ENCODE measurements at regions not wholly inside any gene's neighbourhood (a gene's known extent, or its start where the extent isn't known, plus 50 kb on each side); places are given as distances from the start of the nearest gene placed in this dataset.
A peak's percentile ranks its signal among the peaks of the same experiment; 100 is the strongest.

DNA sequence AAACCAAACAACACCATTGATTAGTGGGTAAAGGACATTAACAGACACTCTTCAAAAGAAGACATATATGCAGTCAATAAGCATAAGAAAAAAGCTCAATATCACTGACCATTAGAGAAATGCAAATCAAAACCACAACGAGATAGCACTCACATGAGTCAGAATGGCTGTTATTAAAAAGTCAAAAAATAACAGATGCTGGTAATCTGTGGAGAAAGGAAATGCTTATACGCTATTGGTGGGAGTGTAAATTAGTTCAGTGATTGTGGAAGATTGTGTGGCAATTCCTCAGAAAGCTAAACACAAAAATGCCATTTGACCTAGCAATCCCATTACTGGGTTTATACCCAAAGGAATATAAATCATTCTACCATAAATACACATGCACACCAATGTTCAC is 182.6 kb downstream of the TRPC6 start:
- DNase-seq (ENCODE audit: low spot score) = no peak

DNA sequence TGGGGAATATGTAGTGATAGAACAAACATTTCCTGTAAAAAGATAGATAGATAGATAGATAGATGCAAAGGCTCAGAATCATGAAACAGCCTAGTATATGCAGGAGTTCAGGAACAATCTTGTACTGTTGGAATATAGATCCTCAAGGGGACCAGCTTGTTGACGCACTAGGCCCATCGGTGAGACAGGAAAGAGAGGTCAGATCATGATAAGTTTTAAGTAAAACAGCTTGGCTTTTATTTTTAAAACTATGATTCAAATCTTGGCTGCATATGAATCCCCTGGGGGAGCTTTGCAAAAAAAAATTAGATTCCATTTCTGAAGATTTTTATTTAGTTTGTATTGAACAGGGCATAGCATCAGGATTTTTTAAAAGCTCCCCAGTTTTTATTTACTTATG is 185.8 kb downstream of the TRPC6 start:
- no peak for DNase-seq (ENCODE audit: low spot score)

DNA sequence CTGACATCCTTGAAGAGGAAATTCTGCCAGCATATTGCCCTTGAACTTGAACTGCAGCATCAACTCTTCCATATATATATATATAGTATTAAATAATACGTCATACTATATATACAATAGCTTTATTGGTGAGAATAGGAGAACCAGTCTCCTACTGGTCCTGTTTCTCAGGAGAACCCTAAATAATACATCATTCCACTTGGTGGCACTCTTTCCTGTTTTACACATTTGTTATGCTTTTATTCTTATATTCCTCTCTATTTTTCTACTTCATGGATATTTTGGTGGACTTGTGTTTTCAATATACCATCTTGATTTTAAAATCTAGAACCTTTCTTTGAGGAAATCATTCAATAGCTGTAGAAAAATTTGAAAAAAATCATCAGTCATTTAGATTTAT is 193.3 kb downstream of the TRPC6 start:
- DNase-seq (ENCODE audit: low spot score) = peak; percentile 22

DNA sequence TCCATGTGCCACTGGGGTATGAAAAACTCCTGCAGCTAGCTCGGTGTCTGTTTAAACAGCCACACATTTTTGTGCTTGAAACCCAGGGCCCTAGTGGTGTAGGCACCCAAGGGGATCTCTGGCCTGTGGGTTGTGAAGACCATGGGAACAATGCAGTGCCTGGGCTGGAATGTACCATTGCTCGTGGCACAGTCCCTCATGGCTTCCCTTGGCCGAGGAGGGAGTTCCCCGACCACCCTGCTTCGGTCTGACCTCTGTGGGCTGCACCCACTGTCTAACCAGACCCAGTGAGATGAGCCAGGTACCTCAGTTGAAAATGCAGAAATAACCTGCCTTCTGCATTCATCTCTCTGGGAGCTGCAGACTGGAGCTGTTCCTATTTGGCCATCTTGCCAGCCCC is 214.0 kb downstream of the TRPC6 start:
- no peak for DNase-seq (ENCODE audit: low spot score)

DNA sequence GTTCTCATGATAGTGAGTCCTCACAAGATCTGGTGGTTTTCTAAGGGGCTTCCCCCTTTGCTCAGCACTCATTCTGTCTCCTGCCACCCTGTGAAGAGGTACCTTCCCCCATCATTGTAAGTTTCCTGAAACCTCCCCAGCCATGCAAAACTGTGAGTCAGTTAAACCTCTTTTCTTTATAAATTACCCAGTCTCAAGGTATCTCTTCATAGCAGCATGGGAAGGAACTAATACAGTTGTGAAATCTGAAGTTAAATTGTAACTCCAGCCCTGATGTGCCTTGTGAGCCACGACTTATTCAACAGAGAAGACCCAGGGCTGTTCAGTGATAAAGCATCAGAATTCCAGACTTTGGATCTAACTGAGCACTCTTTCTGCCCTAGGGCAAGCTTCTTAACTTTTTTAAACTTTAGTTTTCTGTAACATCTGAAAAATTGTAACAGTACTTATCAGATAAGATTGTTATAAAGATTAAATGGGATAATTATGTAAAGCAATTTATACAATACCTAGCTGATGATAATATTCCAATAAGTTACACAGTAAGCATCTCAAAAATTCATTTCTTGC is 220.0 kb downstream of the TRPC6 start:
- DNase-seq (ENCODE audit: low spot score) = no peak

DNA sequence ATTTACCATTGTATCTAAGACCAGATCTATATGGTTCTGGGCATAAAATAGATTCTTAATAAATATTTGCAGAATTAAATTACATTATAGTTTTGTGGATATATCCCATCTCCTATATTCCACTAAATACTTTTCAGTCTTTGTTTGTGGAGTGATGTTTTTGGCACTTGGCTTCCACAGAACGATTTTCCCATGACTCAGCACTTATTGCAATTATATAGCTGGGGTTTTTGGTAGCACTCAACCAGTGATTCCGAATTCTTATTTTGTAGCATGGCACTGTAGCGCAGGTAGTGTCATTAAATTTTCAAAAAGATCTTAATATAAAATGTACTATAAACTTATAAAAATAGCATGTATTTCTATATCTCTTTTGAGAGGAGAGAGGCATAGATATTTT is 221.2 kb downstream of the TRPC6 start:
- no peak for DNase-seq (ENCODE audit: low spot score)

DNA sequence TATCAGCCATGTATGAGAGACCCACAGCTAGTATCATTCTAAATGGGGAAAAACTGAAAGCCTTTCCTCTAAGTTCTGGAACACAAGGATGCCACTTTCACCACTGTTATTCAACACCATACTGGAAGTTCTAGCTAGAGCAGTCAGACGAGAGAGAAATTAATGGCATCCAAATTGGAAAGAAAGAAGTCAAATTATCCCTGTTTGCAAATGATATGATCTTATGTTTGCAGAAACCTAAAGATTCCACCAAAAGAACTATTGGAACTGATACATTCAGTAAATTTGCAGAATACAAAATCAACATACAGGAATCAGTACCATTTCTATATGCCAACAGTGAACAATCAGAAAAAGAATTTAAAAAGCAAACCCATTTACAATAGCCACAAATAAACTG is 226.0 kb downstream of the TRPC6 start:
- DNase-seq (ENCODE audit: low spot score) = no peak

DNA sequence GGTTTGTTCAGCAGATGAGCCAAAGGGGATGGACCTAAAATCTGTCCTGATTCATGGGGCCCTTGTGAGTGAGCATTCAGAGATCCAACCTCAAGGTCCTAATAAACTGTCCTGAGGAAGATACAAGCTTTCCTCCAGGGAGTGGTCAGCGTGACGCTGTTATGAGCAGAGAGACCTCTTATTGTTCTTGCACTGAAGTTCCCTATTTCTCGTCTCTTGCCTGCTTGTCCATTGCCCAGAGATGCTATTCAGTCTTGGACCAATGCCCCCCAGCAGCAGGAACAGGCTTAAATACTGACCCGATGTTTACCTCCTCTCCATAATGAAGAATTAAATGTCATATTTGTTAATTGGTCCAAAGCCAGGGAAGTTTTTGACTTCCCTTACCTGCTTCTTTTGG is 225.2 kb upstream of the PGR start:
- no peak for DNase-seq (ENCODE audit: low spot score)

DNA sequence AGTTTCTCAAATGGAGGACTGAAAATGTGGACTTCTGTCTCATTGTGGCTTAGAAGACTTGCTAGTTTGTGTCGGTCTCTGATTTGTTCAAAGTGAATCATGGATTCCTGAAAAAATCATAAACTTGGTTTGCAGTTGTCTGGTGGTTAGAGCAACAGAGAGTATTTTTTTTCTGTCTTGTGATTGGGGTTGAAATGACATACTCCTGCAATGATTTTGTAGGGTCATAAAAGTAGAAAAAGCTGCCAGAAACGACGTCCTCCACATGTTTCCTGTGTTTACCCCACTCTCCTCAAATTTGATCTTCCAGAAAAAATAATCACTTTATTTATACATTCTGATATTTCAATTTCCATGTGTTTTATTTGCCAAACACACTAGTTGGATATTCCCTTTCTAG is 219.2 kb upstream of the PGR start:
- no peak for DNase-seq (ENCODE audit: low spot score)

DNA sequence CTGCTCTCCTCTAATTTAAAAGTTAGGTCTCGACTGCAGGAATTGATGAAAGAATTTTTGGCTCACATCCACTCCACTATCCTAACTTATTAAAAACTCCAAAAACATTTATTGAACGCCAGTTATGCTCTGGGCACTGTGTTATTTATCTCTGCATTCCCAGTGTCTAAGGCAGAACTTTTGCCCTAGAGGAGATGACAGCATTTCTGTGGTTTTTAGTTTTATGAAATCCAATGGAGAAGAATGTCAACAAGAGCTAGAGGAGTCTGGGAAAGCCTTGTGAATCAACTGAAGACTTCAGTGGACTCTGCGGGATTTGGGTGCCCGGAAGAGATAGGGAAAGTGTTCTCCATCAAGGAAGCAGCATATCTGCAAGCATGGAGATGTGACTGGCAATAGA is 217.0 kb upstream of the PGR start:
- DNase-seq (ENCODE audit: low spot score) = no peak

DNA sequence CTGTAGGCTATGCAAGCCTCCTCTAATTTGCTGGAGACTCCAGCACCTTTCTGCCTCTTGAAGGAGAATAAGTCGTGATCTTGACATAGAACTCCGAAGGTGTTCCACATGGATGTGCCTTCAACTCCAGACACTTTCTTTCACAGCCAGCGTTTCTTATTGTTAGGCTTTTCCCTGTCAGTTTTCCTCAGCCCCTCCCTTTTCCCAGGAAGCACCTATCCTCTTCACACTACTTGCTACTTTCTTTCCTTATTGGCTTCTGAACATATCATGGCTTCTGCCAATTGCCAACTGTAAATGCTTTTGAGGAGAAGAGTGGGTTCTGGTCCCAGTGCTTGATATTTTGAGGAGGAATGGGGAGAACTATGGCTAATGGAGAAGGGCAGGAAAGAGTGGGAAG is 216.3 kb upstream of the PGR start:
- no peak for DNase-seq (ENCODE audit: low spot score)

DNA sequence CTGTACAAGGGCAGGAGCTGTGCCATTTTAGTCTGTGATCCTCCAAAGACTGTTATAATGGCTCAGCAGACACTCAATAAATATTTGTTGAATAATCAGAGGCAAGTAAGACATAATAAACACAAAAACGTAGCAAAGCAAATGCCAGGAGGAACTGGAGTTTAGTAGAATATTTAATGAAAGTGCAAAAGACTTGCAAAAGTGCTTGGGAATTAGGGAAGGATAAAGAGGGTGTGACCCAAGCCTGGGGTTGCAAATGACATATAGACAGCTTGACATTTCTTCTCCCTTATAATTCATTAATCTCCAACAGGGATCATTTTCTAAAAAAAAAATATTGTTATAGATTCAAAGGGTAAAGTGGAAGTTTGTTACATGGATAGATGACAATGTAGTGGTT is 212.7 kb upstream of the PGR start:
- DNase-seq (ENCODE audit: low spot score) = no peak

DNA sequence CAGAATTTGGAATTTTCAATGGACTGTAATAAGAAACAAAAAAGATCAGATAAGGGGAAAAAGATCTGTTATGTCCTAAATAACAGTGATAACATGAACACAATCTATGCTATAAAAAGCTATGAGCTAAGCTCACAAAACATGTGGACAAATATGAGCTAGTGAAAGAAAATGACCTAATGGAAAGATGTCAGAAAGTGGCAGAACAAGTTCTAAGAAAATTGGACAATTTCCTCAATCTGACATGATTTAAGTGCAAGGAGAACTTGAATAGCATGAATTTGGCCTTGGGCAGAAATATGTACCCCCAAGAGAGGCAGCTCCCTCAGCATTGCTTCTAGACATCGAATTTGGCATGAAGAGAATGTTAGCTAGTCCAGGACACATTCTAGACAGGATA is 212.0 kb upstream of the PGR start:
- no peak for DNase-seq (ENCODE audit: low spot score)

DNA sequence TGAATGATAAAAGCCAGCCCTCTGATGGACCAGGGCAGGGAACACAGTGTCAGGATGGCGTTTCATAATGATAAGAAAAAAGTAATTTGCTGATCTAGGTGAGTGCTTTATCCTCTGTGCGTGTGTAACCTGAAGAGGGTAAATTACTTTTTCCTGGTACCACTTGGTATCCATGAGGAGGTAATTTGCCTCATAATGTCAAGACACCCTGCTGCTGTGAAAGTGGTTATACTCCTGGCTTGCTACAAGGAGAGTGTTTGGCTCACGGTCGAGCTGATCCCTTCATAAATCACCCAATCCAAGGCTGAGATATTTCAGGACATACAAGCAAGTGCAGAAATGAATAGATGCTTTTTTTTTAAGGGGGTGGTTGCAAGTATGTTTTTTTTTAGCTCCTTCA is 207.2 kb upstream of the PGR start:
- no peak for DNase-seq (ENCODE audit: low spot score)

DNA sequence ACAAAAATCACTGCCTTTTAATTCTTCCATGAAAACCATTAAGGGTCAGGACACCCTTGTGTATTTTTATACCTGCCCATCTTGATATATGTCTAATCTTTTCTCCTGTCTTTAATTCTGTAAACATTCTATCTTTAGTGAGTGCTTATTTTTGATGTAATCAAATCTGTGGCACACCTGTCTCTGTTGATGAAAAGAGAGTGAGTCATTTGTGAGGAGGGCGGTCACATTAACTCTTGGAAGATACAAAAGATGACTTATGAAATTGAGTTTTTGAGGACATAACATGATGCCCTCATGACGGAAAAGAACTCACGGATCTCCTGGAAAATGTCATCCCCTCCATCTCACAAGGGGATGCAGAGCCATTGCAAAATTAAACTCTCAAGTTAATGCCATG is 206.5 kb upstream of the PGR start:
- no peak for DNase-seq (ENCODE audit: low spot score)

DNA sequence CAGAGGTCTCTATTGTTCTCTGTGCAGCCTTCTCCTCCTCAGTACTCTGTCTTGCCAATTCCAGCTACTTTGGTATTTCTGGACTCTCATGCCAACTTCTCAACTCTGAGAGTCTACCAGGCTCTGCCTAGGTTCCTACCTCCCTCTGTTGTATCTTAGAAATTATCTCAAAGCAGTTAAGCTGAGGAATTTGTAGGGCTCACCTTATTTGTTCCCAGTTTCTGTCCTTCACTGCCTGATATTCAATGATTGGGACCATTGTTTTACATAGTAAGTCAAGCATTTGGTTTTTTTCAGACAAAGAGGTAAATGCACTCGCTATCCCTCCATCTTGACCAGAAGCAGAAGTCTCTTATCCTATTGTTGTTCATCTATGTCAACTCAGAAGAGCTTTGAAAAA is 205.0 kb upstream of the PGR start:
- DNase-seq (ENCODE audit: low spot score) = no peak

DNA sequence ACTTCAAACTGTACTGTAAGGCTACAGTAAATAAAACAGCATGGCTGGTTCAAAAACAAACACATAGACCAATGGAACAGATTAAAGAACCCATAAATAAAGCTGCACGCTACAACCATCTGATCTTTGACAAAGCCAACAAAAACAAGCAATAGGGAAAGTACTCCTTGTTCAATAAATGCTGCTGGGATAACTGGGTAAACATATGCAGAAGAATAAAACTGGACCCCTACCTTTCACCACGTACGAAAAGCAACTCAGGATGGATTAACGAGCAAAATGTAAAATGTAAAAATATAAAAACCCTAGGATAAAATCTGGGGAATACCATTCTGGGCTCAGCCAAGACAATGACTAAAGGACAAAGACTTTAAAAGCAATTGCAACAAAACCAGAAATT is 201.8 kb upstream of the PGR start:
- DNase-seq (ENCODE audit: low spot score) = no peak

DNA sequence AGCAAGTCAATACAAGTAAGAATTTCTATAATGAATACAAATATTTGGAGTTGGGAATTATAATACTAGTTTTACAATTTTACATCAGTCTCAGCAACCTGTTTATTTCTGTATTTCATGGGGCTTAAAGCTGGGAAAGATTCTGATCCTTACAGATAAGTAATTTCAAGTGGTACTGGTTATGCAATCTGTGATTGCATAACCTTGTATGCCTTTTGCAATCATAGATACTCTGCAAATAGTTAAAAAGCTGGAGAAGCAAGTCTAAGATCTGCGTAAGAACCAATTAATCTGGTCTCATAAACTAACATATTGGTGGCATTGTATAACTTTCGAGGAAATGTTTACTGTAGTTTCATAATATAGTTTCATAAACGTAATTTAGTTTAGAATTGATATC is 198.3 kb upstream of the PGR start:
- DNase-seq (ENCODE audit: low spot score) = no peak

DNA sequence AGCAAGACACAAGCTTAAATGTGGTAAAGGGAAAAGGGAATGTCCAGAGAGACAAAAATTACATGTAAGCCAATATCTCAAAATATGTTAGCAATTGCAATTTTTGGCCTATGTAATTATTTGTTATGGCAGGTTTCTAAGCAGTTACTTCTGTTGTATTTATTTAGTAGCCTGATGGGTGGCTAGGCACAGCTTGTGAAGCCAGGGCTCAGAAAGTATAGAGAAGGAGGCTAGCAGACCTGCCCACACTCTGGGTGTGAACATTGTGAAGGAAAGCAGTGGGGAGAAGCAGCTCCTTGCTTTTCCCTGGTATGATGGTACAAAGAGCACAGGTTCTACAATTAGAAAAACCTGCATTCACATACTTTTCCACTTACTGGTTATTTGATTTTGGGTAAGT is 196.5 kb upstream of the PGR start:
- no peak for DNase-seq (ENCODE audit: low spot score)

DNA sequence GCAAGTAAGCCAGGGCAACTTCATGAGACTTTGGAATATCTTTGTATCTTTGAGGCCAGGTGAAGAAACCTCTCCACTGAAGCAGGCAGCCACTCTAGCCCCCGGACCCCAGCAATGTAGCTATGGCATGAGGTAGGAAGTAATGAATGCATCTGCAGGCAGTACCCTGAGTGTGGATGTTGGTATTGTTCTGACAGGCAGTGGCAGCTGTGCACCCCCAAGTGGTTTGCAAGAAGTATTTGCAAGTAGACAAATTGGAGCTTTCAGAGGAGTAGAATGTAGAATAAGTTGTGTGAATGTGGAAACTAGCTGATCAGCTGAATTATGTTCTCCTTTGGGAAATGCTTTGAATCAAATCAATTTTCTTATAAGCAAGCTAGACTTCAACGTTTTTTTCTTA is 194.4 kb upstream of the PGR start:
- peak; percentile 6 for DNase-seq (ENCODE audit: low spot score)

DNA sequence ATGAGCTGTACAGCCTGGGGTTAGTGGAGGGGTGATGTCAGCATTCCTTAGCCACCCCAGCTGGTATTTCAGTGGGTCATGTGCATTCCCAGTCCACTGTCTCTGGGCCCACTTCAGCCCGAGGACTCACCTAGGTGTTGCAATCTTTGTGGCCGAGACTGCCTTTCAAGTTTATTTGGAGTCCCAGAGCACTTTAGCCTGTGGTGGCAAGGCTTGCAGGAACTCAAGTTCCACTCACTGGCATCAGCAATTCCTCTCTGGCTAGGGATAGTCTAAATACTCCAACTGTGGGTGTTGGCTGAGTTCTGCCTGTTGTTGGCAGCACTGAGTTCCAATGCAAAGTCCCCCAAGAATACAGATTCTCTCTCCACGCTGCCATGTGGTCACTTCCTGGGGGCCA is 191.6 kb upstream of the PGR start:
- DNase-seq (ENCODE audit: low spot score) = no peak

DNA sequence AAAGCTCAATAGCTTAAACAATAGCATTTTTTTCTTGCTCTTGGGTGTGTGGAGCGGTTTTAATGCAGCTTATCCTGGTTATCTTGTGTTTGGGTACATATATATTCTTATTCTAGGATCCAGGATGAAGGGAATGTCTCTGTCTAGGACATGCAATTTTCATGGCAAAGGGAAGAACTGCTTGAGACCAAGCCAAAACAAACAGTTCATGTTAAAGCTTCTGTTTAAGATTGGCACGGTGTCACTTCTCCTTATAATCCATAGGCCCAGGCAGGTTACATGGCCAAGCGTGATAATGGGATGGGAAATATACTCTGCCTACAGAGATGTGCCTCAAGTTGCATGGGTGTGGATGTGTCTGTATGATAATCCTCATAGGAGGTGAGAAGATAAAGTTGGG is 177.1 kb upstream of the PGR start:
- DNase-seq (ENCODE audit: low spot score) = no peak

DNA sequence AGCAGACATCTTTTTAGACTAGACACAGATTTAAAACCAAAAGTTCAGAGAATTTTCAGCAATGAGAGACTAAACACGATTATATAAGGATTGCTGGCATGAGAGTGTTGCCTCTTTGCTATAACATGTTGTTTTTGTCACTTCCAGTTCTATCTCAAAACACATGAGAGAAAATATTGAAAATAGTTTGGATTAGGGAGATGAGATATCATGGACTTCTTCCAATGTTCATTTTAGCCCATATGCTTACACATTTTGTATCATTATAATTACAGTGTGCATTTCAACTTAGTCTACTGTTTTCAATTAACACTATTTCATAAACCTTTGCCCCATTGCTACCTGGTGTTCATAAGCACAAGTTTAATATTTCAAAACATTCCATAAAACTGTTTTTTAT is 175.9 kb upstream of the PGR start:
- no peak for DNase-seq (ENCODE audit: low spot score)

DNA sequence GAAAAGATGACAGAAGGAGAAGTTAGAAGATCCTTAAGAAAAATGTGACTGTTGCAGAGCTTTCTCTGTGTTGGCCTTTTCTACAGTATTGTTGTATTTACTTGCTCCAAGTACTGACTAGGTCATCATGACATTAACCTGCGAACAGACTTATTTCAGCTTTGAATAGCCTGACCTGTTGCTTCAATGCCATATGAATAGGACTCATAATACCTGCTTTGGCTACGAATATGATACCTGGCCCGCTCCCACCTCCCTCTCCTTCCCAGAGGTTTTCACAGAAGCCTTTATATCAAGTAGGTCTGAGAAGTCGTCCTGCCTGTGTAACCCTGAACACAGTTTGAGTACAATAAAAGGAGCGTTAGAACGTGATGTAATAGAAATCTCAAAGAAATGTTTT is 169.6 kb upstream of the PGR start:
- no peak for DNase-seq (ENCODE audit: low spot score)

DNA sequence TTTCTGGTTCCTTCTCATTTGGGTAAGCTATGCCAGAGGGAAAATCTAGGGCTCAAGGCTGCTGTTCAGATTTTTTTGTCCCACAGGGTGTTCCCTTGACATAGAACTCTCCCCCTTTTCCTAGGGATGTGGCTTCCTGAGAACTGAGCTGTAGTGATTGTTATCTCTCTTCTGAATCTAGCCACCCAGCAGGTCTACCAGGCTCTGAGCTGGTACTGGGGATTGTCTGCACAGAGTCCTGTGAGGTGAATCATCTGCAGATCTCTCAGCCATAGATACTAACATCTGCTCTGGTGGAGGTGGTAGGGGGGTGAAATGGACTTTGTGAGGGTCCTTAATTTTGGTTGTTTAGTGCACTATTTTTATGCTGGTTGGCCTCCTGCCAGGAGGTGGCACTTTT is 167.3 kb upstream of the PGR start:
- DNase-seq (ENCODE audit: low spot score) = no peak
